ENCODE measurements at regions not wholly inside any gene's neighbourhood (a gene's known extent, or its start where the extent isn't known, plus 50 kb on each side); places are given as distances from the start of the nearest gene placed in this dataset.

DNA sequence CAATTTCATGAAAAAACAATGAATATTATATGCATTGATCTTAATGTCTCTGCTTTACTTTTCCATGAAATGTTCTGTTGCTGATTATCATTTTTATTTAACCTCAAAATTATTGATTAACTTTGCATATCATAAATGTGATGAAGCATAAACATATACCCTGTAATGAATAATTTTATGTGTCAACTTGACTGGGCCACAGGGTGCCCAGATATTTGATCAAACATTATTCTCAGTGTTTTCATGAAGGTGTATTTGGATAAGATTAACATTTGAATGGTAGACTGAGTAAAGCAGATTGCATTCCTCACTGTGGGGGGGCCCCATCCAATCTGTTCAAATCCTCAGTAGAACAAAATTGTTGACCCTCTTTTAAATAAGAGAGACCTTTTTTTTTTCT is 265.2 kb downstream of the CENPW start:
- TF ChIP-seq CTCF (conservative IDR thresholded peaks at IDR 0.05; ENCODE audit: low read length), result no peak
- no peak for TF ChIP-seq EZH2phosphoT487 (IDR thresholded peaks at IDR 0.05; ENCODE audit: borderline replicate concordance)
